ENCODE measurements at regions not wholly inside any gene's neighbourhood (a gene's known extent, or its start where the extent isn't known, plus 50 kb on each side); places are given as distances from the start of the nearest gene placed in this dataset.

GRCh38 chr15:37209041-37209363, 108.7 kb upstream of the MEIS2 start:
- no peak overlapping the region for H3K9ac ChIP-seq (ENCODE audit: low read length)
- no peak overlapping the region for H2AK5ac ChIP-seq (ENCODE audit: low read length, severe bottlenecking)
- H3K4me2 ChIP-seq (ENCODE audit: low read length, poor library complexity, severe bottlenecking), result no peak overlapping the region
- H3K18ac ChIP-seq (ENCODE audit: low read depth in 1 of 2, low read length in 2 of 2), result no peak overlapping the region
- H2BK5ac ChIP-seq (ENCODE audit: low read depth, low read length, poor library complexity, severe bottlenecking), result no peak overlapping the region
- no peak overlapping the region for H2BK15ac ChIP-seq (ENCODE audit: low read depth, poor library complexity, severe bottlenecking)
- 93% methylated on average over 1 of the region's 1 CpG for WGBS
- no peak for DNase-seq
- H3K27ac ChIP-seq (ENCODE audit: low read length, poor library complexity, severe bottlenecking), result no peak overlapping the region
- no peak overlapping the region for H2AFZ ChIP-seq (ENCODE audit: low read depth, low read length)
- no peaks in the 10 kb centered on the region for H3K79me1 ChIP-seq (replicated peaks; ENCODE audit: low read length, poor library complexity, severe bottlenecking)
- H3K27me3 ChIP-seq (ENCODE audit: control insufficient read depth in 1 of 2, insufficient read depth in 1 of 2, low read length in 2 of 2), result no peaks in the 10 kb centered on the region
- no peaks in the 10 kb centered on the region for H3K4me1 ChIP-seq (ENCODE audit: control insufficient read depth, insufficient read depth, low read depth, low read length)
- no peak overlapping the region for H2BK120ac ChIP-seq (ENCODE audit: low read depth, low read length)
- no peak overlapping the region for H4K8ac ChIP-seq (ENCODE audit: low read length)
- no peaks in the 10 kb centered on the region for H3K9me3 ChIP-seq (ENCODE audit: control insufficient read depth, low read length)
- H3K36me3 ChIP-seq (ENCODE audit: control insufficient read depth in 1 of 2, insufficient read depth in 2 of 2, low read depth in 1 of 2, low read length in 2 of 2), result no peaks in the 10 kb centered on the region
- H3K14ac ChIP-seq (ENCODE audit: low read length in 2 of 2), result no peak overlapping the region
- no peak overlapping the region for H3K4ac ChIP-seq (ENCODE audit: low read depth in 1 of 2, low read length in 2 of 2)
- no peak overlapping the region for H3K4me3 ChIP-seq (ENCODE audit: insufficient read depth in 1 of 2, low read depth in 1 of 2, low read length in 2 of 2)
- no peak overlapping the region for H3K23ac ChIP-seq (ENCODE audit: low read length in 2 of 2)
- no peak overlapping the region for H4K91ac ChIP-seq (ENCODE audit: low read length)
- no peak overlapping the region for H2BK12ac ChIP-seq (ENCODE audit: low read length in 2 of 2)

GRCh38 chr15:37217567-37217966, 117.2 kb upstream of the MEIS2 start:
- Histone ChIP-seq H3K9ac (ENCODE audit: low read length) (no peak overlapping the region), H3K23ac (ENCODE audit: low read length in 2 of 2) (no peak overlapping the region), H2BK120ac (ENCODE audit: low read depth, low read length) (no peak overlapping the region), H3K79me1 (replicated peaks; ENCODE audit: low read length, poor library complexity, severe bottlenecking) (no peaks in the 10 kb centered on the region), H3K14ac (ENCODE audit: low read length in 2 of 2) (no peak overlapping the region), H3K4me1 (ENCODE audit: control insufficient read depth, insufficient read depth, low read depth, low read length) (no peaks in the 10 kb centered on the region), H2BK12ac (ENCODE audit: low read length in 2 of 2) (no peak overlapping the region), H3K27me3 (ENCODE audit: control insufficient read depth in 1 of 2, insufficient read depth in 1 of 2, low read length in 2 of 2) (no peaks in the 10 kb centered on the region), H3K4me3 (ENCODE audit: insufficient read depth in 1 of 2, low read depth in 1 of 2, low read length in 2 of 2) (no peak overlapping the region), H3K9me3 (ENCODE audit: control insufficient read depth, low read length) (no peaks in the 10 kb centered on the region), H3K18ac (ENCODE audit: low read depth in 1 of 2, low read length in 2 of 2) (no peak overlapping the region), H3K36me3 (ENCODE audit: control insufficient read depth in 1 of 2, insufficient read depth in 2 of 2, low read depth in 1 of 2, low read length in 2 of 2) (no peaks in the 10 kb centered on the region), H3K4me2 (ENCODE audit: low read length, poor library complexity, severe bottlenecking) (no peak overlapping the region), H2BK5ac (ENCODE audit: low read depth, low read length, poor library complexity, severe bottlenecking) (no peak overlapping the region), H2AFZ (ENCODE audit: low read depth, low read length) (no peak overlapping the region), H4K91ac (ENCODE audit: low read length) (no peak overlapping the region), H2AK5ac (ENCODE audit: low read length, severe bottlenecking) (no peak overlapping the region), H2BK15ac (ENCODE audit: low read depth, poor library complexity, severe bottlenecking) (no peak overlapping the region), H4K8ac (ENCODE audit: low read length) (no peak overlapping the region), H3K4ac (ENCODE audit: low read depth in 1 of 2, low read length in 2 of 2) (no peak overlapping the region), H3K27ac (ENCODE audit: low read length, poor library complexity, severe bottlenecking) (no peak overlapping the region)
- DNase-seq, result no peak
- 95% methylated on average over 1 of the region's 1 CpG for WGBS

DNA sequence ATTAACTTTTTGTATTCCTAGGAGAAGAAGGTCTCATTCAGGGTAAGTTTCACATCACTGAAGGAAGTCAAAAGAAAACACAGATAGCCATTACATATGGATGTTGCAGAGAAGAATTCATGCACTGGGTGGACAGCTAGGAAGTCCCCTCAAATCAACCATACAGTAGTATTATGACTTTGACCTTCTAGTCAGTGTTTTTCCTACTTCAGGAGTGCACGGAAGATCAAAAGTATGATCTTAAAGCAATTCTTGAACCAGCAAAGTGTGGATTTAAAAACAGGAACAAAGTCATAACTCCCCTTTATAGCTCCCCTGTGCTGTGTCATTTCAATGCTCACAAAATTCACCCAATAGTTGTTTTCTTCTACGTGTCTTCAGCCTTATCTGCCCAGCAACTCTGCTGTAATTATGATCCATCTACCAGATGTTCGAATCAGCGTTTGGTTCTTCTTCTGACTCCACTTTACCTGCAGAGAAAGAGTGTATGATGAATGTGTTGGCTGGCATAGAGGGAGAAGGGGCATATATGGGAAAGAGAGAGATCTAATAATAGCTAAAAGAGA, 118.1 kb upstream of the MEIS2 start:
- Histone ChIP-seq H2AFZ (ENCODE audit: low read depth, low read length) (no peak overlapping the region), H3K23ac (ENCODE audit: low read length in 2 of 2) (no peak overlapping the region), H2BK12ac (ENCODE audit: low read length in 2 of 2) (no peak overlapping the region), H3K9me3 (ENCODE audit: control insufficient read depth, low read length) (no peaks in the 10 kb centered on the region), H3K18ac (ENCODE audit: low read depth in 1 of 2, low read length in 2 of 2) (no peak overlapping the region), H3K9ac (ENCODE audit: low read length) (no peak overlapping the region), H3K27me3 (ENCODE audit: control insufficient read depth in 1 of 2, insufficient read depth in 1 of 2, low read length in 2 of 2) (no peaks in the 10 kb centered on the region), H3K4me1 (ENCODE audit: control insufficient read depth, insufficient read depth, low read depth, low read length) (no peaks in the 10 kb centered on the region), H3K27ac (ENCODE audit: low read length, poor library complexity, severe bottlenecking) (no peak overlapping the region), H2BK5ac (ENCODE audit: low read depth, low read length, poor library complexity, severe bottlenecking) (no peak overlapping the region), H3K4ac (ENCODE audit: low read depth in 1 of 2, low read length in 2 of 2) (no peak overlapping the region), H3K14ac (ENCODE audit: low read length in 2 of 2) (no peak overlapping the region), H3K4me3 (ENCODE audit: insufficient read depth in 1 of 2, low read depth in 1 of 2, low read length in 2 of 2) (no peak overlapping the region), H4K8ac (ENCODE audit: low read length) (no peak overlapping the region), H2BK120ac (ENCODE audit: low read depth, low read length) (no peak overlapping the region), H2AK5ac (ENCODE audit: low read length, severe bottlenecking) (no peak overlapping the region), H4K91ac (ENCODE audit: low read length) (no peak overlapping the region), H3K79me1 (replicated peaks; ENCODE audit: low read length, poor library complexity, severe bottlenecking) (no peaks in the 10 kb centered on the region), H3K4me2 (ENCODE audit: low read length, poor library complexity, severe bottlenecking) (no peak overlapping the region), H2BK15ac (ENCODE audit: low read depth, poor library complexity, severe bottlenecking) (no peak overlapping the region), H3K36me3 (ENCODE audit: control insufficient read depth in 1 of 2, insufficient read depth in 2 of 2, low read depth in 1 of 2, low read length in 2 of 2) (no peaks in the 10 kb centered on the region)
- DNase-seq, result no peak
- WGBS, result 93% methylated on average over 4 of the region's 4 CpGs

DNA sequence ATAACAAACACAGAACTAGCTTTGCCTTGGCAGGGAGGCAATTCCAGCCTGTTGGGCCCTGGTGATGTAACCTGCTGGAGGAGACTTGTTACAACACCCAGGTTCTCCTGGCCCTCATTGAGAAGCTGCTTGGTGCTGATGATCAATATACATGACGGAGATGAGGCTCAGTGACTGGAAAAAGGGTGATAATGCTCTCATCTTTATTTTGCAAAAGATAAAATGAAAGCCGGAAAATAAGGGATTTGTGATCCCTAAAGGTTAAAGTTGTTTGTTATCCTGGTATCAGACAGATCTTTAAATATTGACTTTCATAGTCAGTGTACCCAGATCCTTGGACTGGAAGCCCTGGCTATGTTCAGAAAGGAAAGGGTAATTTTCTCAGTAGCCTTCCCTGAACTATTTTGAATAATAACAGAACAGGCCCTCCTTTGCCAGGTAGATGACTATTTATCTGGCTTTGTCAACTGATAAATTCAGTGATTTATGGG, 118.9 kb upstream of the MEIS2 start:
- H2BK5ac ChIP-seq (ENCODE audit: low read depth, low read length, poor library complexity, severe bottlenecking), result no peak overlapping the region

More for the DNA sequence above, 118.9 kb upstream of the MEIS2 start:
- Histone ChIP-seq H3K4me1 (ENCODE audit: control insufficient read depth, insufficient read depth, low read depth, low read length) (no peaks in the 10 kb centered on the region), H3K18ac (ENCODE audit: low read depth in 1 of 2, low read length in 2 of 2) (no peak overlapping the region), H3K27me3 (ENCODE audit: control insufficient read depth in 1 of 2, insufficient read depth in 1 of 2, low read length in 2 of 2) (no peaks in the 10 kb centered on the region), H3K4ac (ENCODE audit: low read depth in 1 of 2, low read length in 2 of 2) (no peak overlapping the region), H2AK5ac (ENCODE audit: low read length, severe bottlenecking) (no peak overlapping the region), H3K27ac (ENCODE audit: low read length, poor library complexity, severe bottlenecking) (no peak overlapping the region), H3K14ac (ENCODE audit: low read length in 2 of 2) (no peak overlapping the region), H2AFZ (ENCODE audit: low read depth, low read length) (no peak overlapping the region), H3K4me2 (ENCODE audit: low read length, poor library complexity, severe bottlenecking) (no peak overlapping the region), H2BK15ac (ENCODE audit: low read depth, poor library complexity, severe bottlenecking) (no peak overlapping the region), H3K79me1 (replicated peaks; ENCODE audit: low read length, poor library complexity, severe bottlenecking) (no peaks in the 10 kb centered on the region), H3K4me3 (ENCODE audit: insufficient read depth in 1 of 2, low read depth in 1 of 2, low read length in 2 of 2) (no peak overlapping the region), H3K9ac (ENCODE audit: low read length) (no peak overlapping the region), H2BK120ac (ENCODE audit: low read depth, low read length) (no peak overlapping the region), H3K36me3 (ENCODE audit: control insufficient read depth in 1 of 2, insufficient read depth in 2 of 2, low read depth in 1 of 2, low read length in 2 of 2) (no peaks in the 10 kb centered on the region), H4K8ac (ENCODE audit: low read length) (no peak overlapping the region), H3K23ac (ENCODE audit: low read length in 2 of 2) (no peak overlapping the region), H2BK12ac (ENCODE audit: low read length in 2 of 2) (no peak overlapping the region), H4K91ac (ENCODE audit: low read length) (no peak overlapping the region), H3K9me3 (ENCODE audit: control insufficient read depth, low read length) (no peaks in the 10 kb centered on the region)
- WGBS, result 98% methylated on average over 2 of the region's 2 CpGs
- DNase-seq, result no peak

All from mesenchymal stem cell (in vitro differentiated cells and primary cell).